Fibroblast of skin of abdomen (primary cell): ENCODE measurements at regions not wholly inside any gene's neighbourhood (a gene's known extent, or its start where the extent isn't known, plus 50 kb on each side); places are given as distances from the start of the nearest gene placed in this dataset.

Experiments
- DNase-seq: peaks from one replicate; pipeline ENCODE4 v3.0.0-alpha.2; 2013

DNA sequence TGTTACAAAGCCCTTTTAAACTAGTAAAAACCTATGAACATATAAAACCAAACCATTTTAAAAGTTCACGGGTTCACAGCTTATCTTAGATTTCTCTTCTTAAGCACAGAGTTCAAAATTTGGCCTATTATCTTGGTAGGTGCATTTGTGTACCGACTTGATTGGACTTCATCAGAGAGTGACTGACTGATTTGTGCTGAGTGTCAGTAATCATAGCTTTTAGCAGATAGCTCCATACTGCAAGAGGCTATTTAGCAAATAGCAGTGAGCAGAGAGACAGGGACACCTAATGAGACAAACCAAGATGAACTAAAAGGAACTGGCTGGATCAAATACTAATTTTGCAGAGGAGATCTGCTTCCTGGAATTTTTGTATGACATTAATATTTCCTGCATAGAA, 274.5 kb downstream of the PRR16 start:
- no peak for DNase-seq

DNA sequence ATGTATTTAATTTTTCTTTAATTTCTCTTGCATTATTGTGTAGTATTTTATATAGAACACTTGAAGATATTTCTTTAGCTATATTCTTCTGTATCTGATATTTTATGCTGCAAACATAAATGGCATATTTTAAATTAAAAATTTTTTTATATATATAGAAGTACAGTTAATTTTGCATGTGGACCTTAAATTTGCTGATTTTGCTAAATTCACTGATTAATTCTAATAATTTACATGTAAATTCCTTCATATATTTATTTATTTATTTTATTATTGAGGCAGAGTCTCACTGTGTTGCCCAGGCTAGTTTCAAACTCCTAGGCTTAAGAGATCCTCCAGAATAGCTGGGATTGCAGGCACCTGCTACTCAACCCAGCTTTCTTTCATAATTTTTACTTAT, 276.9 kb downstream of the PRR16 start:
- no peak for DNase-seq

GRCh38 chr5:120748474-120748873, 284.4 kb downstream of the PRR16 start:
- no peak for DNase-seq

- DNase-seq, result no peak
Measured at GRCh38 chr5:120749737-120750136, 285.6 kb downstream of the PRR16 start.

DNA sequence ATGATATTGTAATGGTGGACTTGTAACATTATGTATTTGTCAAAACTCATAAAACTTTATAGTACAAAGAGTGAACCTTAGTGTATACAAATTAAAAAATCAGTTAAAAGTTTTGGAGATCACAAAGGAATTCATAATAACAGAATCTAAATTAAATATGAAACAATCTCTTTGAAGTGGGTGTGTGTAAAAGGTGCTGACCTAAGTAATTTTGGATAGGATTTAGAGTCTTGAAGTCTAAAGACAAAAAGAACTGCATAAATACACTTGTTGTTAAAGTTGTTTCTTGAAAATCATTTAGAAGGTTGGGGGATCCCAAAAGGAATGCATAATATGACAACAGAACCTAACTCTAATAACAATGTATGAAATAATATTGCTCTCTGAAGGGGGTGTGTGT, 295.5 kb downstream of the PRR16 start:
- DNase-seq, result no peak

GRCh38 chr5:120761986-120762385, 297.9 kb downstream of the PRR16 start:
- no peak for DNase-seq

DNA sequence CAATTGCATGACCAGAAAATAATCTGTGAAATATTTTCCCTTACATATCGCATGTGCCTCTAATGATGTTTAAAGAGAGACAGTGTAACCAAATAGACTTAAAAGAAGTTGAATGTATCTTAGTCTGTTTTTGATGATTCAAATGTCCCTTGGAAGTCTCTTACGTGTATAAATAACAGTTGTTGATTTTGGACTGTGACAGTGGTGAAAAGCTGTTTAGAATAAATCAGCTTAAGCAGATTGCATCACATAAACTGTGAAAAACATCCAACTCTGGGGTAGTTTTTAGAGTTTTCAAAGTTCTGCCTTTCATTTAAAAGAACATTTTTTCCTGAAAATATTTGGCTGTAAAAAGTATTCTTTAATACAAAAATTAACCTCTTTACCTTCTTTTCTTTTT, 301.1 kb downstream of the PRR16 start:
- DNase-seq, result peak; percentile 29

GRCh38 chr5:120767178-120767820, 303.2 kb downstream of the PRR16 start:
- DNase-seq, result peak; percentile 58

DNA sequence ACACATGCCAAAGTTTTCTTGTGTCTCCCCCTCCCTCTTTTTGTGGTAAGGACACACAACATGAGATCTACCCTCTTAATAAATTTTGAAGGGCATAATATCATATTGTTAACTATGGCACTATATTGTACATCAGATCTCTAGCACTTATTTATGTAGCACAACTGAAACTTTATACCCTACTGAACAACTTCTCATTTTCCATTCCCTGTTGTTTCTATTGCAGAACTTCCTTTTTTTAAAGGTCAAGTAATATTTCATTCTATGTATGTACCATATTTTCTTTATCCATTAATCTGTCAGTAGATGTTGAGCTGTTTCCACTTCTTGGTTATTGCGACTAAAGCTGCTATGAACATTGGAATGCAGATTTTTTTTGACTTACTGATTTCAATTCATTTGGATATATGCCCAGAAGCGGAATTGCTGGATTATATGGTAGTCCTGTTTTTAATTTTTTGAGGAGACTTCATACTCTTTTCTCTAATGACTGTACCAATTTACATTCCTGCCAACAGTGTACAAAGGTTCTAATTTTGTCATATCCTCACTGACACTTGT, 305.3 kb downstream of the PRR16 start:
- DNase-seq, result peak; percentile 94

- peak; percentile 60 for DNase-seq
Measured at GRCh38 chr5:120771202-120771601, 307.1 kb downstream of the PRR16 start.

- DNase-seq, result peak; percentile 83
Measured at GRCh38 chr5:120778491-120779484, 314.7 kb downstream of the PRR16 start.

DNA sequence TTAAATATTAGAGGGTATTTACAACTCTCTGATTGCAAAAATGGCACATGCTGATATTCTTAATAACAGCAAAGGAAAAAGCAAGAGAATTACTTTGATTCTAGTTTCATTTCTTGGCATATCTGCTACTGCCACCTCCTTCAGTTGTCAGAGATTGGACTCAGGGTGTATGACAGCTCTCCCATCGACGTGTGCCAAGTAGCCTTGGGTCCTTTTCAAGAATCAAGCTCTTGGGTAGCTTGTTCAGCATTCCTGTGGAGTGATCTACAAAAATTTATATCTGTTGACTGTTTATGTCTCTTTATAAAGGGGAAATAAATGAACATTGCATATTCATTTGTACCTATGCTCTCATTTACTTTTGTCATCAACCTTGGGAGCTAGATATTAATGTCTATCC, 315.6 kb downstream of the PRR16 start:
- peak; percentile 49 for DNase-seq

DNA sequence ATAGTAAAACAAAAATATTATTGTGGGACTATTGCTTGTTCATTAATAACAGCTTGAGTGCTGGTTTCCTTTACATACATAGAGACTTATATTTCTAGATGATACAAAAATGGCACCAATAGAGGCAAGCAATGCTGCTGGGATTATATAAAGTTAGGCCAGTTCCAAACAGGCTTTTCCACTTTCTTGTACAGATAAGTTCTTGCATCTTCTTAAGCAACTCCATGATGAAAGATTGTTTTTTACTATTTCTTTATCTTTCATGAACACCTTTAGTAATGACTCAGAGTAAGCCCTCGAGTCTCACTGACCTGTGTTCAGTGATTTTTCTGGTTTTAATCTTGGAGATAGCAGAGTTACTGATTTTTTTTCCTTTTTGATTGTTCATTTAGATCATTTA, 324.4 kb downstream of the PRR16 start:
- no peak for DNase-seq

DNA sequence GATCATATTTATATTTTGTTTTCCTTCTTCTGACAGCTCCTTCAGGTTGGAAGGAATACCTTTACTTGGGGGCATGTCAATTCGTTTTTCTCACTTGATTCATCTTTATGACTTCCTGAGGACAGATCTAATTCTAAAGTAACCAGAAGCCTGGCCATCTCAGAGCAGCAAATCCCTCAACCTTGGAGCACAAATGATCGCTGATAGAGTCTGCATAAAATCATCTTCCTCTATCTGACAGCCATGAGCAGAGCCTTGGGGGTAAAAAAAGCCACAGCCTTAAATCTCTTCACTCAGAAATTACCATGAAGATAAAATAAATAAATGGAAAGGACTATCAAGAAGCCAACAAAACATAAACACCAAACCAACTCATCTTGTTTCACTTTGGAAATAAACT, 325.8 kb downstream of the PRR16 start:
- DNase-seq, result peak; percentile 35

GRCh38 chr5:120790339-120790738, 326.2 kb downstream of the PRR16 start:
- DNase-seq, result no peak

DNA sequence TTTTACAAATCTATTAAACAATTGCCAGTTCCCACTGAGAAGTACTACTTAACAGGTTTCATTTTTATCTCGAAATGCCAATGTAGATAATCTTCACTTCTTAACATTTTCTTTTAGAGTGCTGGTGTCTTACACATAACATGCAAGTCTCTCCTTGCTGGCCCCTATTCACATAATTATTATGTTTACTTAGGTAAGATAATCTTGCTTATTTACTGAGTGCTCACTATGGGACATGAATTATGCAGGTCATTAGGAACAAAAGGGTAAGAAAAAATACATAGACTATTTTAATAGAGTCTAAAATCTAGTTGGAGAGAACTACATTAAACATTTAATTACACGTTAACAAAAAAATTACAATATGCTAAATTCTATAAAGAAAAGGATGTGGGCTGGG, 328.4 kb downstream of the PRR16 start:
- DNase-seq, result no peak

DNA sequence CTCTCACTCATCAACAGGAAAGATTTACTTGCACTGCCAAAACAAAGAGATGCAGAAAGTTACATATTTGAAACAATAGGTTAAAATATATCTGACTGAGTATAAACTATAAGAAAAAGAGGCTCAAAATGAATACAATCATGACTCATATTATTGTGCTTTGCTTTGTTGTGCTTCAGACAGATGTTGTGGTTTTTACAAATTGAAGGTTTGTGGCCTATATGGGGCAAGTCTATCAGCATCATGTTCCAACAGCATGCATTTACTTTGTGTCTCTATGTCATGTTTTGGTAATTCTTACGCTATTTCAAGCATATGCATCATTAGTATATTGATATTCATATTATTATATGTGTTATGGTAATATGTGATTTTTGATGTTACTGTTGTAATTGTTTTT, 330.0 kb downstream of the PRR16 start:
- DNase-seq, result peak; percentile 26

- peak; percentile 32 for DNase-seq
Measured at GRCh38 chr5:120803282-120803681, 339.2 kb downstream of the PRR16 start.

- DNase-seq, result no peak
Measured at GRCh38 chr5:120805131-120805530, 341.0 kb downstream of the PRR16 start.

GRCh38 chr5:120806202-120806601, 342.1 kb downstream of the PRR16 start:
- peak; percentile 27 for DNase-seq

DNA sequence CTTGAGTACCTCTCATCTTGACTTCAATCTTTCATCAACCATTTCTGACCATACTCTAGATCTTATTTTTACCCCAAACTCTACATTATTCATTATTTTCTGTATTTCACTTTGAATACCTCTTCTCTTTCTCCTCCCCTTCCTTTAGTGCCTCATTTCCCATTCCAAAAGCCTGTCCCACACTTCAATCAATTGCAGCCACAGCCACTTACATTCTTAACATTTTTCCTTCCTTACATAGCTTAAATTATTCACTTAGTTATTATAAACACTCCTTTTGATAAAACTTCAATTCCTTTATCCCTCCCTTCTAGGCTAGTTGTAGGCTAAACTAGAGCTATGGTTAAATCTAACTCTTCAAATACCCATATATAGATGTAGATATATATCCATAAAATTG, 344.0 kb downstream of the PRR16 start:
- DNase-seq, result peak; percentile 65

GRCh38 chr5:120808606-120809005, 344.5 kb downstream of the PRR16 start:
- peak; percentile 37 for DNase-seq

DNA sequence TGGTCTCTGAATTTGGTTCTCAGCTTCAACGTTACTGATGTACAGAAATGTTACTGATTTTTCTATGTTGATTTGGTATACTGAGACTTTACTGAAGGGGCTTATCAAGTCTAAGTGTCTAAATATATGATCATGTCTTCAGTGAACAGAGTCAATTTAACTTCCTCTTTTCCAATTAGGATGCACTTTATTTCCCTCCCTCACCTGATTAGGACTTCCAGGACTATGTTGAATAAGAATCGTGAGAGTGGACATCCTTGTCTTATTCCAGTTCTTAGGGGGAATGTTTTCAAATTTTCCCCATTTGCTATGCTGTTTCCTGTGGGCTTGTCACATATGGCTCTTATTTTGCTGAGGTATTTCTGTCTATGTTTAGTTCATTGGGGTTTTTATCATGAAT, 349.5 kb downstream of the PRR16 start:
- DNase-seq, result no peak
